ENCODE measurements at regions not wholly inside any gene's neighbourhood (a gene's known extent, or its start where the extent isn't known, plus 50 kb on each side); places are given as distances from the start of the nearest gene placed in this dataset.

- Histone ChIP-seq H4K20me1 (ENCODE audit: low read depth, low read length) (no peaks in the 10 kb centered on the region), H3K9me2 (replicated peaks; ENCODE audit: insufficient read depth, low read length) (no peaks in the 10 kb centered on the region), H3K27ac (ENCODE audit: low read depth, low read length) (no peak overlapping the region), H3K4me3 (ENCODE audit: insufficient read depth, low read length, poor library complexity, severe bottlenecking) (no peak overlapping the region), H3K27me3 (ENCODE audit: low read length) (no peaks in the 10 kb centered on the region), H3K79me2 (ENCODE audit: insufficient read depth, low read length) (no peaks in the 10 kb centered on the region), H3K9ac (ENCODE audit: low read length) (no peak overlapping the region), H3K4me2 (ENCODE audit: low read depth, low read length, poor library complexity, severe bottlenecking) (no peak overlapping the region), H3K36me3 (ENCODE audit: low read length) (no peaks in the 10 kb centered on the region), H3K9me3 (ENCODE audit: insufficient read depth, low read length) (no peaks in the 10 kb centered on the region), H3F3A (ENCODE audit: insufficient read depth) (no peaks in the 10 kb centered on the region), H2AFZ (ENCODE audit: low read depth, low read length, severe bottlenecking) (no peak overlapping the region)
- TF ChIP-seq EZH2phosphoT487 (conservative IDR thresholded peaks at IDR 0.05; ENCODE audit: low read length), result no peak
- no peak for TF ChIP-seq CTCF (IDR thresholded peaks at IDR 0.05; ENCODE audit: insufficient read depth, low read length, poor library complexity, severe bottlenecking)
Observed at GRCh38 chr4:156298230-156298629, 344.6 kb upstream of the CTSO start.

- no peak overlapping the region for H2AFZ ChIP-seq (ENCODE audit: low read depth, low read length, severe bottlenecking)
Observed at GRCh38 chr4:156295676-156296195, 342.1 kb upstream of the CTSO start.

GRCh38 chr4:156294577-156294976 is 340.9 kb upstream of the CTSO start:
- H3K4me3 ChIP-seq (ENCODE audit: insufficient read depth, low read length, poor library complexity, severe bottlenecking), result no peak overlapping the region
- H3K79me2 ChIP-seq (ENCODE audit: insufficient read depth, low read length), result no peaks in the 10 kb centered on the region
- H3K4me2 ChIP-seq (ENCODE audit: low read depth, low read length, poor library complexity, severe bottlenecking), result no peak overlapping the region
- H4K20me1 ChIP-seq (ENCODE audit: low read depth, low read length), result no peaks in the 10 kb centered on the region
- H3K27ac ChIP-seq (ENCODE audit: low read depth, low read length), result no peak overlapping the region
- no peaks in the 10 kb centered on the region for H3K9me2 ChIP-seq (replicated peaks; ENCODE audit: insufficient read depth, low read length)
- no peak overlapping the region for H3K9ac ChIP-seq (ENCODE audit: low read length)
- no peaks in the 10 kb centered on the region for H3K9me3 ChIP-seq (ENCODE audit: insufficient read depth, low read length)
- H3K36me3 ChIP-seq (ENCODE audit: low read length), result no peaks in the 10 kb centered on the region
- H3K27me3 ChIP-seq (ENCODE audit: low read length), result no peaks in the 10 kb centered on the region
- H2AFZ ChIP-seq (ENCODE audit: low read depth, low read length, severe bottlenecking), result no peak overlapping the region
- TF ChIP-seq CTCF (IDR thresholded peaks at IDR 0.05; ENCODE audit: insufficient read depth, low read length, poor library complexity, severe bottlenecking), result no peak
- TF ChIP-seq EZH2phosphoT487 (conservative IDR thresholded peaks at IDR 0.05; ENCODE audit: low read length), result no peak
- H3F3A ChIP-seq (ENCODE audit: insufficient read depth), result no peaks in the 10 kb centered on the region

More at GRCh38 chr4:156295676-156296195, 342.1 kb upstream of the CTSO start:
- no peak overlapping the region for H3K9ac ChIP-seq (ENCODE audit: low read length)
- no peaks in the 10 kb centered on the region for H3K9me3 ChIP-seq (ENCODE audit: insufficient read depth, low read length)
- no peaks in the 10 kb centered on the region for H3F3A ChIP-seq (ENCODE audit: insufficient read depth)
- no peaks in the 10 kb centered on the region for H4K20me1 ChIP-seq (ENCODE audit: low read depth, low read length)
- no peak overlapping the region for H3K27ac ChIP-seq (ENCODE audit: low read depth, low read length)
- H3K4me3 ChIP-seq (ENCODE audit: insufficient read depth, low read length, poor library complexity, severe bottlenecking), result no peak overlapping the region
- H3K36me3 ChIP-seq (ENCODE audit: low read length), result no peaks in the 10 kb centered on the region
- H3K9me2 ChIP-seq (replicated peaks; ENCODE audit: insufficient read depth, low read length), result no peaks in the 10 kb centered on the region
- no peaks in the 10 kb centered on the region for H3K79me2 ChIP-seq (ENCODE audit: insufficient read depth, low read length)
- H3K27me3 ChIP-seq (ENCODE audit: low read length), result no peaks in the 10 kb centered on the region
- TF ChIP-seq EZH2phosphoT487 (conservative IDR thresholded peaks at IDR 0.05; ENCODE audit: low read length), result no peak
- no peak overlapping the region for H3K4me2 ChIP-seq (ENCODE audit: low read depth, low read length, poor library complexity, severe bottlenecking)

- Histone ChIP-seq H3K9me2 (replicated peaks; ENCODE audit: insufficient read depth, low read length) (no peaks in the 10 kb centered on the region), H4K20me1 (ENCODE audit: low read depth, low read length) (no peaks in the 10 kb centered on the region), H3K79me2 (ENCODE audit: insufficient read depth, low read length) (no peaks in the 10 kb centered on the region), H3K4me3 (ENCODE audit: insufficient read depth, low read length, poor library complexity, severe bottlenecking) (no peak overlapping the region), H2AFZ (ENCODE audit: low read depth, low read length, severe bottlenecking) (no peak overlapping the region), H3K36me3 (ENCODE audit: low read length) (no peaks in the 10 kb centered on the region), H3K9me3 (ENCODE audit: insufficient read depth, low read length) (no peaks in the 10 kb centered on the region), H3K9ac (ENCODE audit: low read length) (no peak overlapping the region), H3K27me3 (ENCODE audit: low read length) (no peaks in the 10 kb centered on the region), H3K4me2 (ENCODE audit: low read depth, low read length, poor library complexity, severe bottlenecking) (no peak overlapping the region), H3K27ac (ENCODE audit: low read depth, low read length) (no peak overlapping the region), H3F3A (ENCODE audit: insufficient read depth) (no peaks in the 10 kb centered on the region)
- no peak for TF ChIP-seq CTCF (IDR thresholded peaks at IDR 0.05; ENCODE audit: insufficient read depth, low read length, poor library complexity, severe bottlenecking)
- TF ChIP-seq EZH2phosphoT487 (conservative IDR thresholded peaks at IDR 0.05; ENCODE audit: low read length), result no peak
Observed at GRCh38 chr4:156293657-156294297, 340.1 kb upstream of the CTSO start.
